ENCODE measurements at regions not wholly inside any gene's neighbourhood (a gene's known extent, or its start where the extent isn't known, plus 50 kb on each side); places are given as distances from the start of the nearest gene placed in this dataset.

GRCh38 chr1:163628034-163628773, 306.4 kb downstream of the NUF2 start:
- TF ChIP-seq, protein P1, sequence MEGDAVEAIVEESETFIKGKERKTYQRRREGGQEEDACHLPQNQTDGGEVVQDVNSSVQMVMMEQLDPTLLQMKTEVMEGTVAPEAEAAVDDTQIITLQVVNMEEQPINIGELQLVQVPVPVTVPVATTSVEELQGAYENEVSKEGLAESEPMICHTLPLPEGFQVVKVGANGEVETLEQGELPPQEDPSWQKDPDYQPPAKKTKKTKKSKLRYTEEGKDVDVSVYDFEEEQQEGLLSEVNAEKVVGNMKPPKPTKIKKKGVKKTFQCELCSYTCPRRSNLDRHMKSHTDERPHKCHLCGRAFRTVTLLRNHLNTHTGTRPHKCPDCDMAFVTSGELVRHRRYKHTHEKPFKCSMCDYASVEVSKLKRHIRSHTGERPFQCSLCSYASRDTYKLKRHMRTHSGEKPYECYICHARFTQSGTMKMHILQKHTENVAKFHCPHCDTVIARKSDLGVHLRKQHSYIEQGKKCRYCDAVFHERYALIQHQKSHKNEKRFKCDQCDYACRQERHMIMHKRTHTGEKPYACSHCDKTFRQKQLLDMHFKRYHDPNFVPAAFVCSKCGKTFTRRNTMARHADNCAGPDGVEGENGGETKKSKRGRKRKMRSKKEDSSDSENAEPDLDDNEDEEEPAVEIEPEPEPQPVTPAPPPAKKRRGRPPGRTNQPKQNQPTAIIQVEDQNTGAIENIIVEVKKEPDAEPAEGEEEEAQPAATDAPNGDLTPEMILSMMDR (IDR thresholded peaks at IDR 0.05 in 4 of 5, conservative IDR thresholded peaks at IDR 0.05 in 1 of 5): no peak
- no peak for TF ChIP-seq POLR2A (IDR thresholded peaks at IDR 0.05)

Measured in gastrocnemius medialis (tissue), 4 donors.